ENCODE measurements at regions not wholly inside any gene's neighbourhood (a gene's known extent, or its start where the extent isn't known, plus 50 kb on each side); places are given as distances from the start of the nearest gene placed in this dataset.

- no TSS peak for BruUV-seq (replicated peaks)
- H3K79me2 ChIP-seq (ENCODE audit: control insufficient read depth, insufficient read depth, low read length): no peaks in the 10 kb centered on the region
- no peak overlapping the region for H3K4me3 ChIP-seq (replicated peaks in 1 of 3; ENCODE audit: insufficient read depth in 1 of 3, low read depth in 1 of 3, low read length in 3 of 3)
- dilution Hi-C loops (cut with MboI; ENCODE audit: extremely low pct_ligation_motif_present, low sequenced_read_pairs): no loop called here
- H3K4me1 ChIP-seq (ENCODE audit: control insufficient read depth, extremely low read depth, insufficient read depth, low read length): no peaks in the 10 kb centered on the region
- FAIRE-seq (no peak), DNase-seq (ENCODE audit: low read depth, low spot score) (no peak)
- no peaks in the 10 kb centered on the region for H3K9me3 ChIP-seq (replicated peaks; ENCODE audit: control insufficient read depth, insufficient read depth, low read length)
- H3K27ac ChIP-seq (ENCODE audit: insufficient read depth, low read depth, low read length): no peak overlapping the region
- no peak overlapping the region for H3K4me2 ChIP-seq (ENCODE audit: insufficient read depth, low read length)
- TF ChIP-seq EZH2 (IDR thresholded peaks at IDR 0.05; ENCODE audit: borderline replicate concordance, low read depth, low read length, severe bottlenecking) (no peak), MYC (IDR thresholded peaks at IDR 0.05; ENCODE audit: low read depth, low read length) (no peak), POLR2A (IDR thresholded peaks at IDR 0.05; ENCODE audit: low read depth, low read length) (no peak), FOS (IDR thresholded peaks at IDR 0.05; ENCODE audit: borderline replicate concordance, insufficient read depth, low read length) (no peak), CTCF (IDR thresholded peaks at IDR 0.05; ENCODE audit: extremely low read depth in 1 of 2, insufficient read depth in 1 of 2, low read depth in 1 of 2, low read length in 2 of 2) (no peak), GATA2 (IDR thresholded peaks at IDR 0.05; ENCODE audit: insufficient read depth, insufficient read length, low read depth, low read length) (no peak), JUN (IDR thresholded peaks at IDR 0.05; ENCODE audit: borderline replicate concordance, insufficient read depth, insufficient read length, low read depth) (no peak)
- H2AFZ ChIP-seq (ENCODE audit: low read depth, low read length): no peak overlapping the region
- CTCF ChIA-PET: no interaction called here
- no peaks in the 10 kb centered on the region for H4K20me1 ChIP-seq (replicated peaks; ENCODE audit: control insufficient read depth, extremely low read depth, insufficient read depth, low read length)
- H3K36me3 ChIP-seq (ENCODE audit: control insufficient read depth in 2 of 2, extremely low read depth in 1 of 2, insufficient read depth in 2 of 2, low read length in 2 of 2): no peaks in the 10 kb centered on the region
- POLR2A ChIA-PET: no interaction called here
- no peak overlapping the region for H3K9ac ChIP-seq (replicated peaks; ENCODE audit: extremely low read depth, insufficient read depth, low read length)
- no peaks in the 10 kb centered on the region for H3K9me1 ChIP-seq (replicated peaks; ENCODE audit: control insufficient read depth, extremely low read depth, insufficient read depth, low read length)
- intact Hi-C loops (cut with micrococcal nuclease): no loop called here
- no peaks in the 10 kb centered on the region for H3K27me3 ChIP-seq (ENCODE audit: control insufficient read depth in 2 of 2, insufficient read depth in 2 of 2, low read length in 2 of 2)
Observed at GRCh38 chr3:70789878-70790277, 477.4 kb upstream of the MDFIC2 start.

GRCh38 chr3:70780790-70781189, 468.4 kb upstream of the MDFIC2 start:
- H3K4me2 ChIP-seq (ENCODE audit: insufficient read depth, low read length): no peak overlapping the region
- CTCF ChIA-PET: no interaction called here
- POLR2A ChIA-PET: no interaction called here
- H3K4me1 ChIP-seq (ENCODE audit: control insufficient read depth, extremely low read depth, insufficient read depth, low read length): peaks cover 7% of the 10 kb centered on the region
- FAIRE-seq (no peak), DNase-seq (ENCODE audit: low read depth, low spot score) (no peak)
- no peak overlapping the region for H2AFZ ChIP-seq (ENCODE audit: low read depth, low read length)
- H3K79me2 ChIP-seq (ENCODE audit: control insufficient read depth, insufficient read depth, low read length): no peaks in the 10 kb centered on the region
- no peak overlapping the region for H3K9ac ChIP-seq (replicated peaks; ENCODE audit: extremely low read depth, insufficient read depth, low read length)
- no peaks in the 10 kb centered on the region for H3K9me1 ChIP-seq (replicated peaks; ENCODE audit: control insufficient read depth, extremely low read depth, insufficient read depth, low read length)
- dilution Hi-C loops (cut with MboI; ENCODE audit: extremely low pct_ligation_motif_present, low sequenced_read_pairs) (no loop called here), intact Hi-C loops (cut with micrococcal nuclease) (no loop called here)
- no peaks in the 10 kb centered on the region for H3K27me3 ChIP-seq (ENCODE audit: control insufficient read depth in 2 of 2, insufficient read depth in 2 of 2, low read length in 2 of 2)
- no peak overlapping the region for H3K4me3 ChIP-seq (replicated peaks in 1 of 3; ENCODE audit: insufficient read depth in 1 of 3, low read depth in 1 of 3, low read length in 3 of 3)
- BruUV-seq (replicated peaks): no TSS peak
- no peaks in the 10 kb centered on the region for H3K9me3 ChIP-seq (replicated peaks; ENCODE audit: control insufficient read depth, insufficient read depth, low read length)
- H3K27ac ChIP-seq (ENCODE audit: insufficient read depth, low read depth, low read length): no peak overlapping the region
- TF ChIP-seq MYC (IDR thresholded peaks at IDR 0.05; ENCODE audit: low read depth, low read length) (no peak), EZH2 (IDR thresholded peaks at IDR 0.05; ENCODE audit: borderline replicate concordance, low read depth, low read length, severe bottlenecking) (no peak), POLR2AphosphoS5 (IDR thresholded peaks at IDR 0.05; ENCODE audit: insufficient read depth, low read depth, low read length) (no peak), CTCF (IDR thresholded peaks at IDR 0.05; ENCODE audit: extremely low read depth in 1 of 2, insufficient read depth in 1 of 2, low read depth in 1 of 2, low read length in 2 of 2) (no peak), GATA2 (IDR thresholded peaks at IDR 0.05; ENCODE audit: insufficient read depth, insufficient read length, low read depth, low read length) (no peak), POLR2A (IDR thresholded peaks at IDR 0.05; ENCODE audit: low read depth, low read length) (no peak), FOS (IDR thresholded peaks at IDR 0.05; ENCODE audit: borderline replicate concordance, insufficient read depth, low read length) (no peak), JUN (IDR thresholded peaks at IDR 0.05; ENCODE audit: borderline replicate concordance, insufficient read depth, insufficient read length, low read depth) (no peak)
- TF ChIP-seq, protein P1, sequence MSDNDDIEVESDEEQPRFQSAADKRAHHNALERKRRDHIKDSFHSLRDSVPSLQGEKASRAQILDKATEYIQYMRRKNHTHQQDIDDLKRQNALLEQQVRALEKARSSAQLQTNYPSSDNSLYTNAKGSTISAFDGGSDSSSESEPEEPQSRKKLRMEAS (IDR thresholded peaks at IDR 0.05; ENCODE audit: insufficient read depth, insufficient read length): no peak
- no peaks in the 10 kb centered on the region for H3K36me3 ChIP-seq (ENCODE audit: control insufficient read depth in 2 of 2, extremely low read depth in 1 of 2, insufficient read depth in 2 of 2, low read length in 2 of 2)
- H4K20me1 ChIP-seq (replicated peaks; ENCODE audit: control insufficient read depth, extremely low read depth, insufficient read depth, low read length): no peaks in the 10 kb centered on the region

All from endothelial cell of umbilical vein (primary cell).